GM18867 (cell line): ENCODE measurements at regions not wholly inside any gene's neighbourhood (a gene's known extent, or its start where the extent isn't known, plus 50 kb on each side); places are given as distances from the start of the nearest gene placed in this dataset.

Experiments used
- ATAC-seq: cut with Tn5 transposase; IDR thresholded peaks from one replicate; pipeline ENCODE4 v1.9.1; 2021; ENCODE audit warnings: mild to moderate bottlenecking, moderate library complexity; ENCODE audit not compliant: unreplicated experiment

DNA sequence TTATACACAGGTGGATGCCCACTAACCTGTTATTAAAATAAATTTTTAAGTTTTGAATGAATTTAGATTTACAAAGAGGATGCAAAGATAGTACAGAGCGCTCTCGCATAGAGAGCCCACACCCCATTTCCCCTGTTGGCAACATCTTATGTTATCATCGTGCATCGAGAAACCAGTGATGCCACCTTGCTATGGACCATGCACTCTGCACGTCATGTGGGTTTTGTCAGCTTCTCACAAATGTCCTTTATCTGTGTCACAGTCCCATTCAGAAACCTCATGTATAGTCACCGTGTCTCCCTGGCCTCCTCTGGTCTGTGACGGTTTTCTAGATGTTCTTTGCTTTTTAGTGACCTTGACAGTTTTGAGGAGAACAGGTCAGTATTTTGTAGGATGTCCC, 60.0 kb downstream of the ING1 start:
- no peak for ATAC-seq

DNA sequence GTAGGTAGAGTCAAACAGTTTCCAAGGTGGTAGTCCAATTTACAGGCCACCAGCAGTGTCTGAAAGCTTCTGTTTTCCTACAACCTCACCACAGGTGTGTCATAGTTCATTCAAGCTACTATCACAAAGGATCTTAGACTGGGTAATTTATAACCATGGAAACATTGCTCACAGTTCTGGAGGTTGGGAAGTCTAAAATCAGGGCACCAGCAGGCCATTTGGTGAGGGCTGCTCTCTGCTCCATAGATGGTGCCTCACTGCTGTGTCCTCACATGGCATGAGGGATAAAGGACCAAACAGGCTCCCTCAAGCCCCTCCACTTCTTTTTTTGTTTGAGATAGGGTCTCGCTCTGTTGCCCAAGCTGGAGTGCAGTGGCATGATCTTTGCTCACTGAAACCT, 60.6 kb downstream of the ING1 start:
- ATAC-seq: no peak

DNA sequence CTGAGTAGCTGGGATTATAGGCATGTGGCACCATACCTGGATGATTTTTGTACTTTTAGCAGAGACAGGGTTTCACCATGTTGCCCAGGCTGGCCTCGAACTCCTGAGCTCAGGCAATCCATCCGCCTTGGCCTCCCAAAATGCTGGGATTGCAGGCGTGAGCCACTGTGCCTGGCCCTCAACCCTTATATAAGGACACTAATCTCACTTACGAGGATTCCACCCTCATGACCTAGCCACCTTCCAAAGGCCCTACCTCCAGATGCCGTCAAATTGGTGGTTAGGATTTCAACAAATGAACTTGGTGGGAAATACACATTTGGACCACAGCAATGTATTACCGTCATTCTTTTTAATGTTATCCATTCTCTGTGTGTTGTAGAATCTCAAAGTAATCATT, 61.0 kb downstream of the ING1 start:
- ATAC-seq: no peak

DNA sequence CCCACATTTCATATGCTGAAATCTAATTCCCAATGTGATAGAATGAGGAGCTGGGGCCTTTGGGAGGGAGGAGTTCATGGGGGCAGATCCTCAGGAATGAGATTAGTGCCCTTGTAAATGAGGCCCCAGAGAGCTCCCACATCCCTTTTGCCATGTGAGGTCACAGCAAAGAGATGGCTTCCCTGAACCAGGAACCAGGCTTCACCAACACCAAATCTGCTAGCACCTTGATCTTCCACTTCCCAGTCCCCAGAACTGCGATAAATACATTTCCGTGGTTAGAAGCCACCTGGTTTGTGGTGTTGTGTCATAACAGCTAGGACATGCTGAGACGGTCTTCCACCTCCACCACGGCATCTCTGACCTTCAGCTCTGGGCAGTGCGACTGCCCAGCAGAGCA, 62.1 kb downstream of the ING1 start:
- no peak for ATAC-seq

DNA sequence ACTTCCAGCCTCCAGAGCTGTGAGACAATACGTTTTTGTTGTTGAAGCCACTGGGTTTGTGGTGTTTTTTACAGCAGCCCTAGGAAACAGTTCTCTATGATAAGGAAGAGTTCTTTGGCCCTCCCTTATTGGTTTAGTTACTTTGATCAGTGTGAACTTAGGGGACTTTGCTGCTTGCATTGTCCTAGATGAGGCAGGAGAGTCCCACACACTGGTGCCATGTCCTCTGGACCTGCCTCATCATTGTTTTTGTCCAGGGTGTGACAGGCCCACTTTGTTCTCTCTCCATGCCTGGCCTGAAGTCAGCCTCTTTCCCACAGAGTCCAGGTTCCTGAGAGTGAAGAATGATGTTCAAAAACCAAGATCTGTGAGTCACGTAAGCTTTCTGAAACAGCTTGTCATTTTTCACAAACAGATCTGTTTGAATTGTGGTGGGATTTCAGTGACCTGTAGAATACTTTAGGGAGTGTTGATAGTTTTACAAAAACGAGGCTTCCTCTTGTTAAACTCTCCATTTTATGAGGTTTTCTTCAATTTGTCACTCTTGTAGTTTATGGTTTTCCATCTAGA, 63.8 kb downstream of the ING1 start:
- no peak for ATAC-seq

DNA sequence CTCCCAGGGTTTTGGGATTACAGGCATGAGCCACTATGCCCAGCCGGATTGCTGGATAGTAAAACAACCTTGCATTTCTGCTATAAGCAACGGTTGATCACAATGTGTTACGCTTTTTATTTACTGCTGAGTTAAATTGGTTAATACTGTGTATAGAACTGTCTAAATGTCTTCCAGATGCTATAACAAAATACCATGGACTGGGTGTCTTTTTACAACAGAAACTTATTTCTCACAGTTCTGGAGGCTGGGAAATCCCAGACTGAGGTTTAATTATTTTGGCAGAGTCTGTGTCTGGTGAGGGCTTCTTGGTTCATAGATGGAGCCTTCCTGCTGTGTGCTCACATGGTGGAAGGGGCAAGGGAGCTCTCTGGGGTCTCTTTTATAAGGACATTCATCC, 65.5 kb downstream of the ING1 start:
- no peak for ATAC-seq

DNA sequence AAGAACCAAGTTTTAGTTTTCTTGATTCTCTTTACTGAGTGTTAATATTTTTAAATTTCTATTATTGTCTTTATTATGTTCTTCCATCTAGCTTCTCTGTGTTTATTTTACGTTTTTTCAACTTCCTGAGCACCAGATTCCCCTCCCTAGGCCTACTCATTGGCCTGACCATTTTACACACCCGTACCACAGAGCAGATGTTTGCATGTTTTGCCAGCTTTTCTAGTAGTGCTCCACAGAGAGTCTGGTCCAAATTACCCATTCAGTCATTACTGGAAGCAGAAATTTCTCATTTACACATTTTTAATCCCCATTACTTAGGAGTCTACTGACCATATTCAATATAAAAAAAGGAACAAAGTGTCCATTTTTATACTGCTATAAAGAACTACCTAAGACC, 66.9 kb downstream of the ING1 start:
- ATAC-seq: no peak

DNA sequence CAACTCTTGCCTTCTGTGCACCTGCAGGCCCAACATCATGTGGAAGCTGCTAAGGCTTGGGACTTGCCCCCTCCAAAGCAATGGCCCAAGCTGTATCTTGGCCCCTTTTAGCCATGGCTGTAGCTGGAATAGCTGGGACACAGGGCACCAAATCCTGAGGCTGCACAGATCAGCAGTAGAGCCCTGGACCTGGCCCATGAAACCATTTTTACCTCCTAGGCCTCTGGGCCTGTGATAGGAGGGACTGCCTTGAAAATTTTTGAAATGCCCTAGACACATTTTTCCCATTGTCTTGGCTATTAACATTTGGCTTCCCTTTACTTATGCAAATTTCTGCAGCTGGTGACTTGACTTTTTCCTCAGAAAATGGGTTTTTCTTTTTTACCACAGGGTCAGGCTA, 68.7 kb downstream of the ING1 start:
- no peak for ATAC-seq

DNA sequence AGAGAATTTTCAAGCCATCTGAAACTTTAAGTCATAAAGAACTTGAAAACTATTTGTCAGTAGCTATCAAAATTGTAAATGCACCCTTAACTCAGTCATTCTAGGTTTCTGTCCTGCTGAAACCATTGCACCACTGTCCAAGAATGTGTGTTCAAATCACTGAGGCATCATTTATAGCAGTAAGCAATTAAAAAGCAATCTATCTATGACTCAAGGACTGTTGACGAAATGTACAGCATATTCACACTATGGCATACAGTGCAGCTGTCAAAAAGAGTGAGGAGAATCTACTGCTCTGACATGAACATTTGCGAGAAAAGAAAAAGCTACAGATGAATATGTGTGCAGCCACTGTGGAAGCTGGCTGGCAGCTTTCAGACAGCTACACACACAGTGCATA, 71.2 kb downstream of the ING1 start:
- ATAC-seq: no peak

DNA sequence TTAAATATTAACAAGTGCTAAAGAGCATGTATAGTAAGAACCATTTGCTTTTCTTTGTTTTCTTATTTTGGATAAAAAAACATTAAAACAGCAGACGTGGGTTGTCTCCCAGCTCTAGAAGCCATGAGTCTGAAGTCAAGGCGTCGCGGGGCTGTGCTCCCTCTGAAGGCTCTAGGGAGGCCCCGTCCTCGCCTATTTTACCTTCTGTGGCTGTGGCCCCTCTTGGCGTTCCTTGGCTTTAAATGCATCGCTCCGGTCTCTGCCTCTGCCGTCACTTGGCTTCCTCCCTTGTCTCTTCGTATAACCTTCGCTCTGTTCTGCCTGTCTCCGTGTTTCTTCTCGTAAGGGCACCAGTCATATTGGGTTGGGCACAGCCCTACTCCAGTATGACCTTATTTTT, 75.3 kb downstream of the ING1 start:
- no peak for ATAC-seq

DNA sequence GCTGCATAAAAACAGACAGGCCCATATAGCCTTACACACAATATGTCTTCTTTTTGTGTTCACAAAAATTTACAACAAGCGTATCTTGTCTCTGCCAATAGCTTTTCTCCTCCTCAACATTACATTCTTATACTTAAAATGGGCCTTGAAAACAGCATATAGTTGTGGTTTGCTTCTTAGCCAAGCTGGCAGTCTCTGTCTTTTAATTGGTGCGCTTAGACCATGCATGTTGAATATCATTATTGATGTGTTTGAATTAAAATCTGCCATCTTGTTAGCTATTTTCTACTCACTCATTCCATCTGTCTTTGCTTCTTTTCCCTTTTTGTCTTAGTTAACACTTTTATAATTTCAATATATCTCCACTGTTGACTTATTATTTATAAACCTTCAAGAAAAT, 76.4 kb downstream of the ING1 start:
- no peak for ATAC-seq

DNA sequence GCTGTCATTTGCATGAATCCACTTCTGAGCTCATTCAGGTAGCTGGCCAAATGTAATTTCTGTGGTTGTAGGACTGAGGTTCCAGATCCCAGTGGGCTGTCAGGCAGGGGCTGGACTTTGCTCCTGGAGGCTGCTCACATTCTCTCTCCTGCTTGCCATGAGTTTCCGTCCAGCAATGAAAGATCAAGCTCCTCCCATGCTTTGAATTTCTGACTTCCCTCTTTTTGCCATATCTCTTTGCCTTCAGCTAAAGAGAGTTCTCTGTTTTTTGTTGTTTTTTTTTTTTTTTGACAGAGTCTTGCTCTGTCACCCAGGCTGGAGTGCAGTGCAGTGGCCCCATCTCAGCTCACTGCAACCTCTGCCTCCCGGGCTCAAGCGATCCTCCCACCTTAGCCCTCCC, 76.9 kb downstream of the ING1 start:
- no peak for ATAC-seq

DNA sequence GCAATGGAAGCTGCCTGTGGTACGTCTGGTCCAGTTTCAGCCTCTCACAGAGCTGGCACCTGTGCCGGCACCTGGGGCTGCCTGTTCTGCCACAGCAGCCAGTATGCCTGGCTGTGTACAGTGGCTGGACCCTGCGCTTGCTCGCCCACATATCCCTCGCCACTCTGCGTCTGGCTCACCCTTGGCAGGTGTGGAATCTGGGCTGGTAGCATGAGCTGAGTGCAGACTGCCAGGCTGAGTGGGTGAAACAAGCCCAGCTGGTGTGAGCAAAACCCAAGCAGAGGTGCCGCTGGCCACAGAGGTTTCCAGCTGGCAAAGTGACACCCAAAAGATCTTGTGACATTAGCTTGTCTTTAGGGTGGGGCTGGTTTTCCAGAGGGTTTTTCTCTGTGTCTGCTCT, 80.7 kb downstream of the ING1 start:
- no peak for ATAC-seq

DNA sequence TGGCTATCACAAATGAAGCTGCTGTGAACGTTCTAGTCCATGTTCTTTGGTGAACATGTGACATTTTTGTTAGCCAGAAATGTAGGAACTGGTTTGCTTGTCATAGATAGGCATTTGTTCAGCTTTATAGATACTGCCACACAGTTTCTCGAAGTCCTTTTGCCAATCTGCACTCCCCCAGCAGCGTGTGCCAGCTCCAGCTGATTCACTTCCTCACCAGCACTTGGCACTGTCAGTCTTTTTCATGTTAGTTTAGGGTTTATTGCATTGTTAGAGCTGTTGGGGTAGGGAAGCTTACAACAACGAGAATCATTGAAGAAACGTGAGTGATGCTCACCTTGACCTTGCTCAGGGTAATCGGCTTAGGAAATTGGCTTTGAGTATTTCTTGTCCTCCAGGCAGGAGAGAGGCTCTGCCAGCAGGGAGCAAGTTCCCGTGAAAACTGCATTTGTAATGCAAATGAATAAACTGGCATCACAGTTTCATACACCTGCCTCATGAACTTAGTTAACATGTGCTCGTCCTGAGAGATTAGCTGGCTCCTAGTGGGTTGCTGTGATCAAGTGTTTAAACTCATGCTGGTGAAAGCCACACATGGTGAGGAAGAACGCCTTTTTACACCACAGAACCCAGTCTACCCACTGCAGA, 83.9 kb downstream of the ING1 start:
- ATAC-seq: no peak

DNA sequence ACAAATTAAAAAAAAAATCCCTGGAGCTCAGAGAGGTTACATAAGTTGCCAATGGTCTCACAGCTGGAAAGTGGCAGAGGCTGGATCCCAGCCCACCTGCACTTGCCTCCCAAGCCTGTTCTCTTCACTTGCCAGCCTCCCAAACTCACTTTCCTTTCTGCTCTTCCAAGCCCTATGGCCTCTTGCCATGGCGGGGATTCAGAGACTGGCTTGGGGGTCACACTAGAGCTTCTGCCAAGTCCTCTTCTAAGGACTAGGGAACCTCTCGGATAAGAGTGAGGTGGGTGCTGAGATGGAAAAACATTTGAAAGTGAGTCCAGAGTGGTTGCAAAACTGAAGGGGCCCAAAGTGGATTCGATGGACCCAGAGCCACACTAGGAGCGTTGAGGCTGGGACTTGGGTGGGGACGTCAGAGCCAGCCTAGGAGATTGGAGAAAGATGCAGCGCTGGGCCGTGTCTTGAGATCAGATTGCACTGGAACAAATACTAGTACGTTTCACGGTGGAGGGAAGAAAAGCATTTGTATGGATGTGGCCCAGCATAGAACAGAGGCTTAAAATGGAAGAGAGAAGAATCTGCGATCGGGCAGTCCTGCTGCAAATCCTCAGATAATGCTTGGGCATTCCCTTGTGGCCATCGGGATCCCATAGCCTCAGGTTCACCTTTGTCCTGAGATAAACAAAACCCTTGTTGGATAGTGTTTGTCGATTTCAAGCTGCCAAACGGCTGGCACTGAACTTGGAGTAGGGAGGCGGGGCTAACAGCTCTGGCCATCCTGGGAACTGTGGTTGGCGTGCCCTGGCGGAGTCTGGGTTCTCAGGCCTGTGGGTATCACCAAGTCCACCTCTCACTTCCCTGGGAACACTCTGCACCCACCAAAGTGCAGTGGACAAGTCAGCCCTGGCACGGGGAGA, 84.8 kb downstream of the ING1 start:
- ATAC-seq: no peak

DNA sequence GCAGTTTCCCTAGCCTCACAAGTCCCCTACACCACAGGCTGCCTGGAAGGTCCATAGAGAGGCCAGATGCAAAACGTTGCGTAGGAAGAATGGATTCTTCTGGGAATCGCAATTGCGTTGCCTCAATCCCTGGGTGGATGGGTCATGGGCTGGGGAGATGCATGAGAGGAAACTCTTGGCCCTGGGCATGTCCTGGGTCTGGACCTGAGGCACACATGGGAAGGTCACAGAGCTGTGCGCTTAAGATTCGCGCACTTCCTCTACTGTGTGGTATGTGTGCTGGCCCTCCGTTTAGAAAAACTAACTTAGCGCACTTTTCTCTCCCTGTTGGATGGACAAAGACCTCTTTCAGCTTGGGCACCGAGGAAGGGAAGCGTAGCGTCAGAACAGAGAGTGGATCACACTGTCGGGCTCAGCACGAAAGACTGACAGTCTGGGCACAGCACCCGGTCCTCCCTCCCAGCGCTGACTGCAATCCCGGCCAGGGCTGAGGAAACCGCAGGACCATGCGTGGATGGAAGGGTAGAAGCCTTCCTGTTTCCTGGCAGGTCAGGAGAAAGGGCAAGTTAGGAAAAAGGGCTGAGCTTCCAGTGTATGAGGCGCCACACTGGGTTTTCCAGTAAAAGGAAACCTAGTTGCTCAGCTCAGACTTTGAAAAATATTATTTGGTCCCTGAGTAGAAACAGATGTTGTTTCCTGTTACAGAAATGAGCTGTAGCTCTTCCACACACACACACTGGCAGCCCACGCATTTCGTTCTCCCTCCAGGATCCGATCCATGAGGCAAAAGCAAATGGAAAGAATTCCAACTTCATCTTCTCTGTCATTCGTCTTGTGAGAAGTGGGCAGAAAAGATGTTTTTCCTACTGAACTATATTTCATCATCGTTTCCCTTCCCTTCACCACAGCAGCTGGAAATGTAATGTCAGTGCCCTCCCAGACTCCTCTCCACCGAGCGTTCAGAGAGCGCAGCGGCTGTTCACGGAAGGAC, 86.0 kb downstream of the ING1 start:
- ATAC-seq: no peak

DNA sequence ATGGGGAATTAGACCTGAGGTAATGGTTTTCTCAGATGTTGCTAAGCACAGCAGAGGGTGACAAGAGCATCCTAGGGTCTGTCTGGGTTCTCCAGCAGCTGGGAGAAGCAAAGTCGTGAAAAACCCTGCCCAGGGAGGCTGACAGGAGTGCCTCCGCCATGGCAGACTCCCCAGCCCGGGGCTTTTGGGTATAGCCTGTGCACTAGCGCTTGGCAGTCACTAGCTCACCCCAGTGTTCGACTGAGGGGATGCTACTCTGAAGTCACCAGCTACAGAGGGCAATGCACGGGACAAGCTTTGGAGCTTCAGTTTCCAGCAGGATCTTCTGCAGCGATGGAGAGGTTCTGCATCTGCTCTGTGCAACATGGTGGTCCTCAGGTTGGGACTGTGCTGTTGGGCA, 87.5 kb downstream of the ING1 start:
- no peak for ATAC-seq

DNA sequence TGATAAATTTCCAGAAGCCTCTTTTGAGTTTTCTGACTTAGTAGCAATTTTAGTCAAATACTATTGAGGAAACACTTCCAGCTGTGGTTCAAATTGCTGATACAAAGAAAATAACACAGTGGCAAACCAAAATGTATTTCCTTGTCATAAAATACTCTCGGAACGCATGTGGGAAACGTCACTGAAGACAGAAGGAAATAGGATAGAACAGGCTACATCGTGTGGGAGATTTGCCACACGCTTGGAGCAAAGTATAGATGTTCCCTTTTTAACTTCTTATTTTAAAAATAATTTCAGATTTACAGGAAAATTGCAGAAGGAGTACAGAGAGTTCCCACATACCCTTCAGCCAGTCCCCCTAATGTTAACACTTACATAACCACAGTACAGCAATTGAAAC, 88.8 kb downstream of the ING1 start:
- no peak for ATAC-seq

DNA sequence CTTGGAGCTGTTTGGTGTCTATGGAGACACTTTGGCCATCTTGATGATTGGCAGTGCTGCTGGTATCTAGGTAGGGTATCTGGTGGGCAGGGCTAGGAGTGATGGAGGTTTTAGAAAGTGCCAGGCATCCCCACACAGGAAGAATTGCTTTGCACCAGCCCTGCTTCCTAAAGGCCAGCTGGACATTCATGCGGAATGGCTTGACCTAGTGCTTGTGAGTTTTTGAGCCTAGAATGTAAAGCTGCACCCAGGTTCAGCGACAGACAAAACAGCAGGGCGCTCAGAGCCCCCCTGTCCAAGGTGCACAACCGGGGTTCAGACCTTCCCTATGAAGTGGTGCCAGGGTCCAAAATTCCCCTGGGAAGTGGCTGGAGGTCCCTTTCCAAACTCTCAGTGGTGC, 93.1 kb downstream of the ING1 start:
- ATAC-seq: no peak

DNA sequence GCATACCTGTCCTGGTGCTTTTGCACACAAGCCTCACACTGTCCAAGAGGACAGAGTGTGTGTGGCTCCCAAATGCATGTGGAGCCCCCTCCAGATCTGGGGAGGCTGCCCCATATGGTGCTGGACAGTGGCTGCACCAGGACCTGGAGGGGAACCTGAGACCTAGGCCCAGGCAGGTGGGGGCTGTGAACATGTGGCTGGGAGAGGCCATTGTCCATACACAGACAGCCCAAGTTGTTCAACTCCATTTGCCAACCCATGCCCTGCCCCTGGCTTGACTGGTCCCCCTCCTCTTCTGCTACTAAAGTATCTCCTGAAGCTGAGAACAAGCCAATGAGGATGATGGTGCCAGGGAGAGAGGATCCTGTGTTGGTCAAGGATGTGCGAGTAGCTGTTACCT, 94.0 kb downstream of the ING1 start:
- no peak for ATAC-seq

DNA sequence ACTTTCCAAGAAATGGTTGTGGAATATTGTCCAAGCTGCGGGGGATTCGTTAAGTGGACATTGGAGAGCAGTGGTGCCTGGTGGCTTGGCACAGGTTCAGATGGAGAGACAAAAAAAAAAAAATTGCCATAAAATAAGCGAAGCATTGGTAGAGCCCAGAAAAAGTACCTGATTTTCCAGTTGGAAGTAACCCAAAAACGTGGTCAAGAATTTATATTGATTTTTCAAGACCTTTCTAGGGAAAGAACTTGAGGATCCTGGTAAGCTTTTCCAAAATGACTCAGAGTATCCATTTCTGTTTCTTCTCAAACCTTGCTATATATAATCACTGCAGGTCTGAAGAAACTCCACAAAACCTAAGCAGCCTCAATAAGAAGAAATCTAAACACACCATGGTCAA, 94.6 kb downstream of the ING1 start:
- ATAC-seq: no peak
